ENCODE measurements at regions not wholly inside any gene's neighbourhood (a gene's known extent, or its start where the extent isn't known, plus 50 kb on each side); places are given as distances from the start of the nearest gene placed in this dataset.

GRCh38 chr3:80770106-80771074 lies 991.1 kb downstream of the GBE1 start (continued):
- TF ChIP-seq ARID3B (CRISPR knock-in tag; IDR thresholded peaks at IDR 0.05; ENCODE audit: borderline replicate concordance) (no peak), SMARCC2 (IDR thresholded peaks at IDR 0.05; ENCODE audit: low read depth) (no peak), NFATC3 (IDR thresholded peaks at IDR 0.05) (no peak), MXI1 (IDR thresholded peaks at IDR 0.05; ENCODE audit: low read depth, low read length) (no peak), ARID2 (IDR thresholded peaks at IDR 0.05) (no peak), ZNF212 (CRISPR knock-in tag; IDR thresholded peaks at IDR 0.05) (no peak), ELK3 (CRISPR knock-in tag; IDR thresholded peaks at IDR 0.05) (no peak), ZNF707 (CRISPR knock-in tag; conservative IDR thresholded peaks at IDR 0.05) (no peak), SIN3A (IDR thresholded peaks at IDR 0.05; ENCODE audit: borderline replicate concordance in 2 of 2, control insufficient read depth in 1 of 2, low read depth in 2 of 2, low read length in 2 of 2) (peak in 1 of 2 experiments; percentile 35; a peak in 1 of 4 replicates), RNF219 (CRISPR knock-in tag; IDR thresholded peaks at IDR 0.05) (no peak), HNRNPH1 (optimal IDR thresholded peaks at IDR 0.05; ENCODE audit: low read depth, low read length) (no peak), CEBPG (CRISPR knock-in tag; IDR thresholded peaks at IDR 0.05) (no peak), CEBPG (tag; conservative IDR thresholded peaks at IDR 0.05 in 1 of 2, IDR thresholded peaks at IDR 0.05 in 1 of 2) (no peak), THAP7 (CRISPR knock-in tag; IDR thresholded peaks at IDR 0.05) (no peak), ZFPM2 (CRISPR knock-in tag; IDR thresholded peaks at IDR 0.05) (no peak), ZNF780A (CRISPR knock-in tag; IDR thresholded peaks at IDR 0.05) (no peak), SAFB (IDR thresholded peaks at IDR 0.05; ENCODE audit: borderline replicate concordance, low read depth, low read length) (no peak), NCOR1 (IDR thresholded peaks at IDR 0.05) (no peak), CHD4 (IDR thresholded peaks at IDR 0.05; ENCODE audit: insufficient read depth, insufficient replicate concordance, low read depth, low read length, poor library complexity, severe bottlenecking) (no peak), ZZZ3 (IDR thresholded peaks at IDR 0.05) (no peak), IRF1 (CRISPR knock-in tag; IDR thresholded peaks at IDR 0.05; ENCODE audit: borderline replicate concordance) (no peak), ZNF764 (CRISPR knock-in tag; IDR thresholded peaks at IDR 0.05; ENCODE audit: low read depth) (no peak)

Data from K562 (cell line).